Ishikawa (cell line): ENCODE measurements at regions not wholly inside any gene's neighbourhood (a gene's known extent, or its start where the extent isn't known, plus 50 kb on each side); places are given as distances from the start of the nearest gene placed in this dataset.
A peak's percentile ranks its signal among the peaks of the same experiment; 100 is the strongest.

ENCODE experiments used
- CEBPB ChIP-seq: IDR thresholded peaks from 2 replicates; pipeline ENCODE4 v1.6.1; 2012
- CREB1 ChIP-seq: IDR thresholded peaks from 2 replicates; pipeline ENCODE4 v1.6.1; 2012; ENCODE audit warnings: low read depth
- EGR1 ChIP-seq: IDR thresholded peaks from 2 replicates; pipeline ENCODE4 v1.6.1; 2012
- EP300 ChIP-seq: IDR thresholded peaks from 2 replicates; pipeline ENCODE4 v1.6.1; 2012; ENCODE audit warnings: borderline replicate concordance
- FOXM1 ChIP-seq: IDR thresholded peaks from 2 replicates; pipeline ENCODE4 v1.6.1; 2012; ENCODE audit warnings: low read depth, borderline replicate concordance
- MAX ChIP-seq: IDR thresholded peaks from 2 replicates; pipeline ENCODE4 v1.6.1; 2012
- NFIC ChIP-seq: IDR thresholded peaks from 2 replicates; pipeline ENCODE4 v1.6.1; 2012
- RAD21 ChIP-seq: IDR thresholded peaks from 2 replicates; pipeline ENCODE4 v1.6.1; 2012; ENCODE audit warnings: low read depth
- REST ChIP-seq: IDR thresholded peaks from 2 replicates; pipeline ENCODE4 v1.6.1; 2012; ENCODE audit warnings: low read depth, mild to moderate bottlenecking
- TAF1 ChIP-seq: IDR thresholded peaks from 2 replicates; pipeline ENCODE4 v1.6.1; 2012; ENCODE audit warnings: low read depth, mild to moderate bottlenecking
- TCF12 ChIP-seq: IDR thresholded peaks from 2 replicates; pipeline ENCODE4 v1.6.1; 2012; ENCODE audit warnings: low read depth
- TEAD4 ChIP-seq: IDR thresholded peaks from 2 replicates; pipeline ENCODE4 v1.6.1; 2012
- USF1 ChIP-seq: IDR thresholded peaks from 2 replicates; pipeline ENCODE4 v1.6.1; 2012
- YY1 ChIP-seq: IDR thresholded peaks from 2 replicates; pipeline ENCODE4 v1.6.1; 2012; ENCODE audit warnings: low read depth
- ZBTB7A ChIP-seq: IDR thresholded peaks from 2 replicates; pipeline ENCODE4 v1.6.1; 2012; ENCODE audit warnings: low read depth

- no peak for TF ChIP-seq RAD21
- TF ChIP-seq MAX: no peak
- no peak for TF ChIP-seq TCF12
- TF ChIP-seq EP300: no peak
- no peak for TF ChIP-seq NFIC
- no peak for TF ChIP-seq EGR1
- TF ChIP-seq USF1: no peak
- no peak for TF ChIP-seq TAF1
- no peak for TF ChIP-seq YY1
- no peak for TF ChIP-seq TEAD4
- no peak for TF ChIP-seq CREB1
- no peak for TF ChIP-seq REST
- no peak for TF ChIP-seq FOXM1
- no peak for TF ChIP-seq ZBTB7A
Measured at GRCh38 chr7:101733713-101734475, 83.5 kb upstream of the CUX1 start.

- peak; percentile 79 for TF ChIP-seq USF1
- TF ChIP-seq TEAD4: no peak
Measured at GRCh38 chr7:101736084-101736483, 81.3 kb upstream of the CUX1 start.

- TF ChIP-seq TAF1 (no peak), CEBPB (no peak), USF1 (no peak), TCF12 (peak; percentile 70), ZBTB7A (0 out of 2 replicates have a peak, but pooled peaks have one; percentile 53), CREB1 (no peak)
Measured at GRCh38 chr7:101739775-101740398, 77.5 kb upstream of the CUX1 start.

- TF ChIP-seq EGR1: no peak
- no peak for TF ChIP-seq FOXM1
- no peak for TF ChIP-seq TEAD4
- TF ChIP-seq ZBTB7A: no peak
- TF ChIP-seq TAF1: no peak
- TF ChIP-seq REST: no peak
- no peak for TF ChIP-seq CREB1
- TF ChIP-seq NFIC: no peak
- TF ChIP-seq EP300: no peak
- no peak for TF ChIP-seq MAX
- TF ChIP-seq RAD21: no peak
- TF ChIP-seq YY1: no peak
- TF ChIP-seq TCF12: no peak
- no peak for TF ChIP-seq USF1
Measured at GRCh38 chr7:101740981-101741725, 76.3 kb upstream of the CUX1 start.
